Sigmoid colon (tissue), 4 donors: ENCODE measurements at regions not wholly inside any gene's neighbourhood (a gene's known extent, or its start where the extent isn't known, plus 50 kb on each side); places are given as distances from the start of the nearest gene placed in this dataset.

ENCODE experiments used
- EP300 ChIP-seq, 4 donors: sonication (generic); formaldehyde crosslinking; IDR thresholded peaks; one replicate each; pipeline ENCODE4 v1.6.1; 2017; ENCODE audit warnings: antibody characterized with exemption in 4 of 4
- POLR2AphosphoS5 ChIP-seq, 4 donors: sonication (generic); formaldehyde crosslinking; IDR thresholded peaks; one replicate each; pipeline ENCODE4 v1.6.1; 2017; ENCODE audit warnings: antibody characterized with exemption in 4 of 4
- TF ChIP-seq, protein P1 (sequence below), 4 experiments: fragments of 450-650 bp in 3 of 4; fragments of 200-600 bp in 1 of 4; IDR thresholded peaks; one replicate each; pipeline ENCODE4 v1.5.1; 2016 to 2019; ENCODE audit warnings: antibody characterized with exemption in 4 of 4, mild to moderate bottlenecking in 3 of 4, moderate library complexity in 2 of 4

DNA sequence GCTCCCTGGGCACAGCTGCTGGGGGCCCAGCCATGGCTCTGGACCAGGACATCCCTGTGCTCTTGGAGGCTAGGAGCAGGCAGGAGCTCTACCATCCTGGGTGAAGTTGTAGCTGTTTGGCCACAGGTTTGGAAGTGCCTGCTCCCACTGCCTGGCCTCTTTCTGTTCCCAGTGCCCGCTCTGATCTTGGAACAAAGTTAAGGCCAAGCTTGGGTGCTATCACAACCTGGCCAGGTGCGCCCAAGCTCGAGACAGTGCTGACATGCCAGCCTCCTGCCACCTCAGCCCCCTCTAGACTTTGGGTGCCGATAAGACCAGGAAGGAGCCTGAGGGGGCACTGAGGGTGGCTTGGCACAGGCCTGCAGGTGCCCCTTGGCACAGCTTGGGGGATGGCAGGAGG is 686.1 kb upstream of the AADAT start:
- TF ChIP-seq EP300 (IDR thresholded peaks at IDR 0.05) (no peak), POLR2AphosphoS5 (IDR thresholded peaks at IDR 0.05) (no peak)
- TF ChIP-seq, protein P1, sequence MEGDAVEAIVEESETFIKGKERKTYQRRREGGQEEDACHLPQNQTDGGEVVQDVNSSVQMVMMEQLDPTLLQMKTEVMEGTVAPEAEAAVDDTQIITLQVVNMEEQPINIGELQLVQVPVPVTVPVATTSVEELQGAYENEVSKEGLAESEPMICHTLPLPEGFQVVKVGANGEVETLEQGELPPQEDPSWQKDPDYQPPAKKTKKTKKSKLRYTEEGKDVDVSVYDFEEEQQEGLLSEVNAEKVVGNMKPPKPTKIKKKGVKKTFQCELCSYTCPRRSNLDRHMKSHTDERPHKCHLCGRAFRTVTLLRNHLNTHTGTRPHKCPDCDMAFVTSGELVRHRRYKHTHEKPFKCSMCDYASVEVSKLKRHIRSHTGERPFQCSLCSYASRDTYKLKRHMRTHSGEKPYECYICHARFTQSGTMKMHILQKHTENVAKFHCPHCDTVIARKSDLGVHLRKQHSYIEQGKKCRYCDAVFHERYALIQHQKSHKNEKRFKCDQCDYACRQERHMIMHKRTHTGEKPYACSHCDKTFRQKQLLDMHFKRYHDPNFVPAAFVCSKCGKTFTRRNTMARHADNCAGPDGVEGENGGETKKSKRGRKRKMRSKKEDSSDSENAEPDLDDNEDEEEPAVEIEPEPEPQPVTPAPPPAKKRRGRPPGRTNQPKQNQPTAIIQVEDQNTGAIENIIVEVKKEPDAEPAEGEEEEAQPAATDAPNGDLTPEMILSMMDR (IDR thresholded peaks at IDR 0.05): no peak
